IPS-20b (cell line): ENCODE measurements at regions not wholly inside any gene's neighbourhood (a gene's known extent, or its start where the extent isn't known, plus 50 kb on each side); places are given as distances from the start of the nearest gene placed in this dataset.
"Not testable (repeated sequence)": the region's sequence is repeated elsewhere in the genome, so short reads cannot be mapped to it uniquely, and the experiment has no call there.

Experiments used
- H3K27ac ChIP-seq: one replicate; pipeline ENCODE4 v1.5.1; 2013; ENCODE audit warnings: low read length
- H3K27me3 ChIP-seq: 2 replicates; pipeline ENCODE4 v1.6.1; 2013; ENCODE audit warnings: mild to moderate bottlenecking, low read length, inconsistent platforms; ENCODE audit not compliant: insufficient read depth
- H3K36me3 ChIP-seq: 2 replicates; pipeline ENCODE4 v1.6.1; 2013; ENCODE audit warnings: low read depth, mild to moderate bottlenecking, inconsistent platforms, low read length, moderate library complexity; ENCODE audit not compliant: insufficient read depth
- H3K4me1 ChIP-seq: 2 replicates; pipeline ENCODE4 v1.6.1; 2013; ENCODE audit warnings: mild to moderate bottlenecking, control low read depth, inconsistent platforms, low read length, moderate library complexity; ENCODE audit not compliant: insufficient read depth
- H3K4me3 ChIP-seq: 2 replicates; pipeline ENCODE4 v1.5.1; 2013; ENCODE audit warnings: mild to moderate bottlenecking, low read length, inconsistent platforms
- H3K9ac ChIP-seq: 2 replicates; pipeline ENCODE4 v1.6.1; 2013; ENCODE audit warnings: low read depth, mild to moderate bottlenecking, inconsistent platforms, low read length, moderate library complexity
- H3K9me3 ChIP-seq: 2 replicates; pipeline ENCODE4 v1.6.1; 2013; ENCODE audit warnings: mild to moderate bottlenecking, low read depth, low read length, inconsistent platforms; ENCODE audit not compliant: insufficient read depth

DNA sequence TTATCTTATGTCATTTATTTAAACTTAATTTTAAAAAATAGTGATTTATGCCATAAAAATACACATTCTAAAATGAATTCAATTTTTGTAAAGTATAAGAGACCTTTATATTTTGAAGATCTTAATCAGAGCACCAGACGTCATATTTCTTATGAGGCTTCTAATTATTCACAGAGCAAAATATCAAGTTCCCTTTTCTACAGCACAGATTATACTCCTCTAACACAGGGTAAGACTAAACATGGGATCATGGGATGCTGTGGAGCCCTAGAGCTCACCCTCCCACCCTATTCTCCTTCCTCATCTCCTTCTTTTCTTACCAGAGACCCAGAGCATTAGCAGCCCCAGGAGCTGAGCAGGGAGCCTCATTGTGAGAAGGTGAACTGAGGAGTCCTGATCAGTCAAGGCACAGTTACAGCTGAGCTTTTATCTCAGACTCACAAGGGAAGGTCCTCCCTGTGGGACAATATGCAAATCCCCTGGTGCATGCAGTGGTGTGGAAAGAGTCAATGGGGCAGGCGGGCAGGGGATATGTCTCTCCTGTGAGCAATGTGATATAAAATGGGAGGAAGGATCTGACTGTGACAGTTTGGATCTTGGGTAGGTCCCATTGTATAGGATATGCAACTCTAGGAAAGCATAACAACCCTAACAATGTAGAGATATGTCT is 530.7 kb downstream of the RPIA start:
- not testable (repeated sequence) for H3K4me3 ChIP-seq, H3K27me3 ChIP-seq, H3K9ac ChIP-seq, H3K4me1 ChIP-seq, H3K9me3 ChIP-seq, H3K36me3 ChIP-seq, H3K27ac ChIP-seq

DNA sequence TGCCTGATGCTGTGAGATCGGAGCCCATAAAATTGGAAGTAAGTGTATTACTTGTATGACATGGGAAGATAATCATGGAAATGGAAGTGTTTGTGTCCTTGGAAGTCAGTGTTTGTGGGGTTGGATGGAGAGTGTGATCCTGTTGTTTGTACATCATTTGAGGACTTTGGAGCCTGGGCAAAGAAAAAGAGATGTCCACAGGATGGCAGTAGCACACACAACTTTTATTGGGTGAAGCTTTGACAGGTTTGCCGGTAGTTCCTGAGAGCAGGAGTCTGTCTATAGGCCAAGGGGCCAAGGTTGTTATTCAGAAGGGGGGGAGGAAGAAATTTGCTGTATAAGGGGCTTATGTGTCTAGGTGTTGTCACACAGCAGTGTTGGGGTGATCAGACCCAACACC is 533.3 kb downstream of the RPIA start:
- not testable (repeated sequence) for H3K36me3 ChIP-seq, H3K4me3 ChIP-seq, H3K4me1 ChIP-seq, H3K27ac ChIP-seq, H3K9me3 ChIP-seq, H3K9ac ChIP-seq, H3K27me3 ChIP-seq

DNA sequence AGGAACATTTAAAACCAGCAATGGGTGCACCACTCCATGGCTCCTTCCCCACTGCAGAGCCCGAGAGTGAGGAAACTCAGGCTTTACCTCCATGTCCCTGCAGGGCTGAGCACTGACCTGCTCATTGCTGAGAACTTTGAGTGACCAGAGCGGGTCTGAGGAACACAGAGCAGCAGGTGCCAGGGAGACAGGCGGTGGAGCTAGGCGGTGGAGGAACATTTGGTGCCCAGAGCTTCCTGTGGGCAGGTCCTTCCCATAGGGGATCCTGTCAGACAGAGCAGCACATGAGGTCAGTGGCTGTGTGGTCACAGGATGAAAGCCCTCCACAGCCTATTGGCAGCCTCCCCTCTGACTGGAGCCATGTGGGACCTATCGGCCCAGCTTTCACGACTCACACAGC is 538.5 kb downstream of the RPIA start:
- not testable (repeated sequence) for H3K36me3 ChIP-seq, H3K9me3 ChIP-seq, H3K4me3 ChIP-seq, H3K9ac ChIP-seq, H3K4me1 ChIP-seq, H3K27ac ChIP-seq, H3K27me3 ChIP-seq

DNA sequence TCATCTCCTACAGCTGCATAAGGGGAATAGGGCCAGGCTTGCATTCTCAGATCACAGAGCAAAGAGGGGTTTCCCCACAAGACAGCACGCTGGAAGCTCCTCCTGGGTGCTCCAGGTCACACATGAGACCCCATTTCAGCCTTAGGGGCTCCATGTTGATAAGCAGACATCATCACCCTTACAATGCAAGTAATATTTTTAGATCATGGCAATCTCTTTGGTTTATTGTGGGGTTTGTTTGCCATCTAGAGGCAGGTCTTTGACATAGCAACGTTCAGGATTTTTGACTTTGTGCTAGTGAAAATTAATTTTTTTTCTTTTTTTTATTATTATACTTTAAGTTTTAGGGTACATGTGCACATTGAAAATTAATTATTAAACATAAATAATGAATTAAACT is 539.8 kb downstream of the RPIA start:
- H3K4me1 ChIP-seq, H3K4me3 ChIP-seq, H3K27me3 ChIP-seq, H3K9me3 ChIP-seq, H3K27ac ChIP-seq, H3K9ac ChIP-seq, H3K36me3 ChIP-seq: not testable (repeated sequence)

DNA sequence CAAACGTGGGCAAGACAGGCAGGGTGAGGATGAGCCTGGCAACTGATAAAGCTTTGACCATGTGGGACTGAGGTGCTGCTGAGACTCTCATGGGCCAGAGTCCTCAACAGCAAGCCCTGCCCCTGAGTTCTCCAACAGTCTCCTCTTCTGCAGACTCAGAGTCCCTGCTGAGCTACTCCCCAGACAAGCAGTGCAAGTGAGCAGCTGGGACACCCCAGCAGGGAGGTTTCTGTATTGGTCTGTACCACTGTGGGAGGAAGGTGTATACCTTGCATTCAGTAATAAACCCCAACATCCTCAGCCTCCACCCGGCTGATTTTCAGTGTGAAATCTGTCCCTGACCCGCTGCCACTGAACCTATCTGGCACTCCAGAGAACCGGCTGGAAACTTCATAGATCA is 542.5 kb downstream of the RPIA start:
- not testable (repeated sequence) for H3K9ac ChIP-seq

DNA sequence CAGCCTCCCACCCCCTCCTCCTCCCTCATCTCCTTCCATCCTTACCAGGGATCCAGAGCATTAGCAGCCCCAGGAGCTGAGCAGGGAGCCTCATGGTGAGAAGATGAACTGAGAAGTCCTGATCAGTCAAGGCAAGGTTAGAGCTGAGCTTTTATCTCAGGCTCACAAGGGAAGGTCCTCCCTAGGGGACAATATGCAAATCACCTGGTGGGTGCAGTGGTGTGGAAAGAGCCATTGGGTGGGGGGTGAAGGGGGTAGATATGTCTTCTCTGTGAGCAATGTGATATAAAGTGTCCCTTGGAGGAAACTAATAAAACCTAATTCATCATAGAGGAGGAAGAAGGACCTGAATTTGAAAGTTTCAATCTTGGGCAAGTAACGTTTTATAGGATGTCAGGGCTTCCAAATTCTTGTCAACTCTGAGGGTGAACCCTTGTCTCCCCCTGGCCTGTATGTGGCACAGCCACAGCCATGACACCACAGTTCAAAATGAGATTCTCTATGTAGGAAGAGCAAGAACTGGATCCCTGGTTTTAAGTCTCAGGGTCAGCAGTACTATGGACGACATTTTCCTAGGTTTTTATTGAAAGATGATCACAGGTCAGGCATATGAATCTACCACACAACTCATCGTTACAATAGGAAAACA is 543.5 kb downstream of the RPIA start:
- H3K27ac ChIP-seq, H3K4me3 ChIP-seq, H3K27me3 ChIP-seq, H3K9ac ChIP-seq, H3K4me1 ChIP-seq, H3K9me3 ChIP-seq, H3K36me3 ChIP-seq: not testable (repeated sequence)

More for the DNA sequence above, 542.5 kb downstream of the RPIA start:
- H3K27ac ChIP-seq, H3K36me3 ChIP-seq, H3K4me1 ChIP-seq, H3K9me3 ChIP-seq, H3K27me3 ChIP-seq, H3K4me3 ChIP-seq: not testable (repeated sequence)

DNA sequence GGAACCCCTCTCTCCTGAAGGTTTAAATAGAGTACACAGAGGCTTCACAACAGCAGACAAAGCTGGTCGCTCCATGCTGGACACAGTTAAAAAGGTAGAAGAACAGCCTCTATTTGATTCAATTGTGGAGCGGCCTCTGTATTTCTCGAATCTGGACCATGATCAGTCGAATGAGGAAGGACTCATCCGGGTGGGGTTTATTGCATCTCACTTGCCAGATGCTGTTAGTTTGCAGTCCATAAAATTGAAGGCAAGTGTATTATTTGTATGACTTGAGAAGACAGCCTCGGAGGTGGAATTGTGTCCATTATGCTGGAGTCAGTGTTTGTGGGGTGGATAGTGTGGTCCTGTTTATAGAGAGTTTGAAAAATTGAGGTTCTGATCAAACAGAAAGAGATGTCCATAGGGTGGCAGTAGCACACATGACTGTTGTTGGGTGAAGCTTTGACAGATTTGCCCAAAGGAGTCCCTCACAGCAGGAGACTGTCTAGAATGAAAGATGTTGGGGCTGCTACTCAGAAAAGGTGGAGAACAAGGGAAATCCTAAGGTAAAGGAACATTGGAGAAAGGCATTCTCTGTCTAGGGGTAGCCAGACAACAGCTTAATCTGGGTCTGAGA is 545.5 kb downstream of the RPIA start:
- H3K27ac ChIP-seq, H3K27me3 ChIP-seq, H3K36me3 ChIP-seq, H3K9ac ChIP-seq, H3K9me3 ChIP-seq, H3K4me3 ChIP-seq, H3K4me1 ChIP-seq: not testable (repeated sequence)

DNA sequence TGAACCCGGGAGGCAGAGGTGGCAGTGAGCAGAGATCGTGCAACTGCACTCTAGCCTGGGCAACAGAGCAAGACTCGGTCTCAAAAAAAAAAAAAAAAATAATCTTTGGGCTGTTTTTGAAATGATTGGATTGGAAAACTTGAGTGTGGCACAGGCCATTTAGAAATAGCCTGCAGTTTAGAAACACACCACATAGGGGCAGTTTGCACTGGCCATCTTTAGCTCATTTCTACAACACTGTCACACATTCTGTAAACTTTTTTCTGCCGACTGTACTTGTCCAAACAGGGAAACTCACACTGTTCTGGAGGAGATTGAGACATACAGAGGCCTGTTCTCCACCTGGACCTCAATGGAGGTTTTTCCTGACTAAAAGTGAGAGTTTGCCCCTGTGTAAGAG is 546.3 kb downstream of the RPIA start:
- H3K4me3 ChIP-seq, H3K4me1 ChIP-seq, H3K9me3 ChIP-seq, H3K27ac ChIP-seq, H3K27me3 ChIP-seq, H3K36me3 ChIP-seq, H3K9ac ChIP-seq: not testable (repeated sequence)

DNA sequence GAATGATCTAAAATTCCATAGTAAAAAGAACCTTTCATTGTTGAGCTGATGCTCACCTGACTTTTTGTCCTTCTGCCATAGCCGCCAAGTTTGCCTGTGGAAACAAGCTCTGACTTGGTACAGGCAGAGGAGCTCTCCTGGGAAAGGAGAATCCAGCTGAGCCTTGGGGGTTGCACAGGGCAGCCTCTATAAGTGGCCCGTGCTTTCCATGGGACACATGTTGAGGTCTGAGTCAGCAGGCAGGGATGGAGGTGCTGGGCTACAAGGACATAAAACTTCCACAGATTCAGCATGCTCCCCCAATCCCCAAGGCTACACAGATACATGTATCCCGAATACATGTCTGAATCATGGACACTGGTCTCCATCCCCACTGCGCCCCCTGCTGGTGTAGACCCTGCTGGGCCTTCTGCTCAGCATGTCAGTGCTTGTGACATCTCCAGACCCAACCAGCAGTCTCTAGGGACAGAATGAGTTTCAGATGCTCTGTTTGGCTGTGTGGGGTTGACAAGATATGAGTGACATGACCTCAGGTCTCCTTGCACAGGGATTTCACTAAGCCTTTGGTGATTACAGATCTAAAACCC is 551.7 kb downstream of the RPIA start:
- not testable (repeated sequence) for H3K4me3 ChIP-seq, H3K4me1 ChIP-seq, H3K36me3 ChIP-seq, H3K9me3 ChIP-seq, H3K27me3 ChIP-seq, H3K9ac ChIP-seq, H3K27ac ChIP-seq

DNA sequence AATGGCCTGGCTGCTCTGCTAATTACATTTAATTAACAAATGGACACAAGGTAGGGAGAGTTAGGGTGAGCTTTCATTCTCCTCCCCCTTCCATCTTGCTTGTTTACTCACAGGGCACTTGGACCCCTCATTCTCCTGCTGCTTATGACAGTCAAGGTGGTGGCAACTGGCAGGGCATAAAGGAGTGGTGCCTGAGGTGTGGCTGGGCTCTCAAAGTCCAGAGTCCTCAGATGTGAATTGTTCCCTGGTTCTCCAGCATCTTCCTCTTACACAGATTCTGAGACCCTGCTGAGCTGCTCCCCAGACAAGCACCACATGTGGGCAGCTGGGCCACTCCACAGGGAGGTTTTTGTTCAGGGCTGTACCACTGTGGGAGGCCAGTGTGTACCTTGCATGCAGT is 552.9 kb downstream of the RPIA start:
- not testable (repeated sequence) for H3K27me3 ChIP-seq, H3K9ac ChIP-seq, H3K9me3 ChIP-seq, H3K36me3 ChIP-seq, H3K27ac ChIP-seq, H3K4me1 ChIP-seq, H3K4me3 ChIP-seq

DNA sequence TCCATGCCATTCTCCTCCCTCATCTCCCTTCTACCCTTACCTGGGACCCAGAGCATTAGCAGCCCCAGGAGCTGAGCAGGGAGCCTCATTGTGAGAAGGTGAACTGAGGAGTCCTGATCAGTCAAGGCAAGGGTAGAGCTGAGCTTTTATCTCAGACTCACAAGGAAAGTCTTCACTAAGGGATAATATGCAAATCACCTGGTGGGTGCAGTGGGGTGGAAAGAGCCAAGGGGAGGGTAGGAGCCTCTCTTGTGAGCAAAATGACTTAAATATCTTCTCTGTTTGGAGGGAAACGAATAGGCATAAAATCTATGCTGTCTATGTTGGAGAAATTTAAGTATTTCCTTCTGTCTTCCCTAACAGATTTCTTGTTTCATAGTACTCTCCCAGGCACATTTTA is 554.0 kb downstream of the RPIA start:
- not testable (repeated sequence) for H3K9me3 ChIP-seq, H3K36me3 ChIP-seq, H3K4me1 ChIP-seq, H3K4me3 ChIP-seq, H3K9ac ChIP-seq, H3K27me3 ChIP-seq, H3K27ac ChIP-seq

DNA sequence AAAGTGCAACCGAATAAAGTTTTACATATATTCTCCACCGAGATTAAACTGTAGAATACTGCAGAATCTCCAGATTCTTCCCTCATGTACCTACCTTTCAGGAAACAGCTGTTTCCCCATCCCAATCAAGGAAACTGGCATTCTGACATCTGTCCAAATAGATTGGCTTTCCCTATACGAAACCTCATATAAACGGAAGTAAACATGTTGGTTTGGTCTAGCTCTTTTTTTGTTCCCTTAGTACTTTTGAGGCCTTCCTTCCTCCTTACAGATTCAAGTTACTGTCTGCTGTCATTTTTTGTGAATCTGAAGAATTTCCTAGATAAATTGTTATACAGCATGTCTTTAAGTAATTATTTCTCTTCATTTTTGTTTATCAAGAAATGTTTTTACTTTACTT is 554.6 kb downstream of the RPIA start:
- H3K27ac ChIP-seq, H3K36me3 ChIP-seq, H3K9ac ChIP-seq, H3K27me3 ChIP-seq, H3K4me1 ChIP-seq, H3K9me3 ChIP-seq, H3K4me3 ChIP-seq: not testable (repeated sequence)
